HEK293T (cell line): ENCODE measurements at regions not wholly inside any gene's neighbourhood (a gene's known extent, or its start where the extent isn't known, plus 50 kb on each side); places are given as distances from the start of the nearest gene placed in this dataset.

Experiments used
- CTCF ChIA-PET: fragments of 350-600 bp; formaldehyde crosslinking; extraction: SDS; loops from one replicate; lab custom pipeline; 2021; ENCODE audit warnings: antibody characterized with exemption, inconsistent platforms; lab: Yijun Ruan, JAX
- POLR2A ChIA-PET: fragments of 350-600 bp; formaldehyde crosslinking; extraction: SDS; loops from one replicate; lab custom pipeline; 2020; ENCODE audit warnings: antibody characterized with exemption, inconsistent platforms; lab: Yijun Ruan, JAX
- DNase-seq: peaks from one replicate; pipeline ENCODE4 v3.0.0; 2012; ENCODE audit warnings: mixed read lengths; ENCODE audit errors: extremely low spot score
- ARNT ChIP-seq: fragments of 450-650 bp; IDR thresholded peaks from 2 replicates; pipeline ENCODE4 v1.6.1; 2017; ENCODE audit warnings: mild to moderate bottlenecking
- BHLHE40 ChIP-seq: fragments of 450-650 bp; IDR thresholded peaks from 2 replicates; pipeline ENCODE4 v1.6.1; 2016; ENCODE audit warnings: mild to moderate bottlenecking, moderate library complexity, borderline replicate concordance
- CTBP1 ChIP-seq: fragments of 450-650 bp; IDR thresholded peaks from 2 replicates; pipeline ENCODE4 v1.6.1; 2016; ENCODE audit warnings: borderline replicate concordance
- ELF4 ChIP-seq: fragments of 450-650 bp; IDR thresholded peaks from 2 replicates; pipeline ENCODE4 v1.6.1; 2017; ENCODE audit warnings: antibody characterized with exemption
- FOXA1 ChIP-seq: fragments of 450-650 bp; IDR thresholded peaks from 2 replicates; pipeline ENCODE4 v1.6.1; 2016; ENCODE audit warnings: mild to moderate bottlenecking
- FOXK2 ChIP-seq: fragments of 450-650 bp; IDR thresholded peaks from 2 replicates; pipeline ENCODE4 v1.6.1; 2016; ENCODE audit warnings: mild to moderate bottlenecking
- FOXM1 ChIP-seq: fragments of 450-650 bp; IDR thresholded peaks from 2 replicates; pipeline ENCODE4 v1.6.1; 2017; ENCODE audit warnings: mild to moderate bottlenecking, borderline replicate concordance
- HDGF ChIP-seq: fragments of 450-650 bp; IDR thresholded peaks from 2 replicates; pipeline ENCODE4 v1.6.1; 2017; ENCODE audit warnings: antibody characterized with exemption, borderline replicate concordance
- L3MBTL2 ChIP-seq: fragments of 450-650 bp; conservative IDR thresholded peaks from 2 replicates; pipeline ENCODE4 v1.6.1; 2016; ENCODE audit warnings: mild to moderate bottlenecking
- LEF1 ChIP-seq: fragments of 450-650 bp; IDR thresholded peaks from 2 replicates; pipeline ENCODE4 v1.6.1; 2017; ENCODE audit warnings: mild to moderate bottlenecking, borderline replicate concordance
- NFRKB ChIP-seq: fragments of 450-650 bp; IDR thresholded peaks from 2 replicates; pipeline ENCODE4 v1.6.1; 2016; ENCODE audit warnings: mild to moderate bottlenecking, moderate library complexity
- SP1 ChIP-seq: fragments of 450-650 bp; IDR thresholded peaks from 2 replicates; pipeline ENCODE4 v1.6.1; 2017
- SUZ12 ChIP-seq: fragments of 450-650 bp; IDR thresholded peaks from 2 replicates; pipeline ENCODE4 v1.6.1; 2016; ENCODE audit warnings: mild to moderate bottlenecking
- TARDBP ChIP-seq: fragments of 450-650 bp; IDR thresholded peaks from 2 replicates; pipeline ENCODE4 v1.6.1; 2016
- ZNF384 ChIP-seq: fragments of 450-650 bp; IDR thresholded peaks from 2 replicates; pipeline ENCODE4 v1.6.1; 2016
- TF ChIP-seq, protein P1 (sequence below): fragments of 450-650 bp; IDR thresholded peaks from 2 replicates; pipeline ENCODE4 v1.6.1; 2016

DNA sequence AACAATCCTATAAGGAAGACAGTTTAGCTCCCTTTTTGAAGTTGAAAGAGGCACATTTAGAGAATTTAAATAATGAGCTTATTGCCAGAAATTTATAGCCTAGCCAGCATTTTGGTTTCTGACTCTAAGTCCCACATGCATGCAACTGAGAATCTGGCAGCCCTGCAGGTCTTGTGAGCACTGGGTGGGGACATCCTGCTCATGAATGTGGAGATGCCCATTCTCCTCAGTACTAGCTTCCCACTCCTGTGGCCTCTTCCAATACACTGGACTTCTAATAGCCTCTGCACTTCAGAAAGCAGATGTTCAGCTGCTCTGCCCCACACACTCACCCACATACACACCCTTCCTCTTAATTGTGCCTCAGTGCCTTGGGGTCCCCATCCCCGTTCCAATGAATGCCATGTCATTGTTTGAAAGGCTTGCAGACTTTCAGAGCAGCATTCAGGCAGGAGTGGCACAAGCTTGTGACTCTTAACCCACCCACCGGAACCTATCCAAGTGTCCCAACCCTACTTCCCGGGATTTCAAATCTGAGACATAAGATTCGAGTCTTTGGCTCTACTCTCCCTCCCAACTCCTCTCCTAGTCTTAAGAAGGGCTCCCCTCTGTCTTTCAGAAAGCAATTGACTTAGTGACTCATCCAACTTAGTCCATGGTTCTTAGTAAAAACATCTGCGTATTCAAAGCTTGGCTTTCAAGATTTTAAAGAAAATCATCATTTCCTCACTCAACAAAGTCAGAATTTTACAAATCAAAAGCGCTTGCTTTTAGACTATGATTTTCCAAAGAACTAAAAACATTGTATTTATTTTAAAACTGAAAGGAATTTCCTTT, 80.0 kb upstream of the FREM2 start:
- no peak for DNase-seq
- TF ChIP-seq FOXM1: no peak
- no peak for TF ChIP-seq HDGF
- TF ChIP-seq ARNT: no peak
- no peak for TF ChIP-seq CTBP1
- no peak for TF ChIP-seq ZNF384
- TF ChIP-seq SP1: no peak
- TF ChIP-seq ELF4: no peak
- no peak for TF ChIP-seq FOXA1
- TF ChIP-seq, protein P1, sequence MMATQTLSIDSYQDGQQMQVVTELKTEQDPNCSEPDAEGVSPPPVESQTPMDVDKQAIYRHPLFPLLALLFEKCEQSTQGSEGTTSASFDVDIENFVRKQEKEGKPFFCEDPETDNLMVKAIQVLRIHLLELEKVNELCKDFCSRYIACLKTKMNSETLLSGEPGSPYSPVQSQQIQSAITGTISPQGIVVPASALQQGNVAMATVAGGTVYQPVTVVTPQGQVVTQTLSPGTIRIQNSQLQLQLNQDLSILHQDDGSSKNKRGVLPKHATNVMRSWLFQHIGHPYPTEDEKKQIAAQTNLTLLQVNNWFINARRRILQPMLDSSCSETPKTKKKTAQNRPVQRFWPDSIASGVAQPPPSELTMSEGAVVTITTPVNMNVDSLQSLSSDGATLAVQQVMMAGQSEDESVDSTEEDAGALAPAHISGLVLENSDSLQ: no peak
- no peak for TF ChIP-seq SUZ12
- no peak for TF ChIP-seq NFRKB
- no peak for TF ChIP-seq TARDBP
- no peak for TF ChIP-seq LEF1
- no peak for TF ChIP-seq FOXK2
- TF ChIP-seq BHLHE40: no peak
- no peak for TF ChIP-seq L3MBTL2
- ChIA-PET CTCF (interaction anchor here (0.6 kb wide), 1 partner anchor 25 kb away, joined by 3 read pairs; no protein-coding TSS in a partner anchor), POLR2A (no interaction called here)

DNA sequence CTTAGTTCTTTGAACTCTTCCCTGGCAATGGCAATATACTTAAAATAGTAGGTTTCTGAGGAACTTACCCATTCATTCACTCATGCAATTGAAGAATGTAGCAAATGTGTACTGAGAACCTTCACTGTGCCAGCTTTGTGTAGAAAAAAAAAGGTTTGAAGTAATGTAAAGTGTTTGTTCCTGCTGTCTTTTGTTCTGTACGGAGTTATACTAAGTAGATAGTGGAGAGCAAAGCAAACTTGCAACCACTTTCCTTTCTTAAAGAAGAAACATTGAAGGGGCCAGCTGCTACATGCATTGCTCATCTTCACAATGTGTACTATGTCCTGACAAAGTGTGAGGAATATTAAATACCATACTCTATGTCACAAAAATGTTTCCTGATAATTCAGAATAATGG, 68.9 kb upstream of the FREM2 start:
- no peak for DNase-seq
- ChIA-PET CTCF (no interaction called here), POLR2A (no interaction called here)
- TF ChIP-seq LEF1: no peak

GRCh38 chr13:38618336-38618735, 68.5 kb upstream of the FREM2 start:
- CTCF ChIA-PET: no interaction called here
- POLR2A ChIA-PET: no interaction called here
- TF ChIP-seq, protein P1: no peak
- TF ChIP-seq LEF1: no peak
- no peak for TF ChIP-seq ARNT
- no peak for TF ChIP-seq FOXM1
- TF ChIP-seq FOXA1: no peak
- no peak for TF ChIP-seq SUZ12
- no peak for TF ChIP-seq ZNF384
- no peak for TF ChIP-seq FOXK2
- TF ChIP-seq CTBP1: no peak
- TF ChIP-seq SP1: no peak
- no peak for TF ChIP-seq TARDBP
- TF ChIP-seq L3MBTL2: no peak
- TF ChIP-seq HDGF: no peak
- no peak for TF ChIP-seq ELF4
- TF ChIP-seq NFRKB: no peak
- no peak for TF ChIP-seq BHLHE40
- DNase-seq: no peak

GRCh38 chr13:38618881-38619280, 68.0 kb upstream of the FREM2 start:
- TF ChIP-seq TARDBP: no peak
- TF ChIP-seq CTBP1: no peak
- TF ChIP-seq L3MBTL2: no peak
- TF ChIP-seq ZNF384: no peak
- POLR2A ChIA-PET: no interaction called here
- no peak for DNase-seq
- CTCF ChIA-PET: no interaction called here

GRCh38 chr13:38620876-38621275, 66.0 kb upstream of the FREM2 start:
- POLR2A ChIA-PET: no interaction called here
- DNase-seq: no peak
- TF ChIP-seq ZNF384 (no peak), FOXA1 (no peak), NFRKB (no peak), ELF4 (no peak), FOXM1 (no peak), TARDBP (no peak), ARNT (no peak), L3MBTL2 (no peak), SP1 (no peak), SUZ12 (no peak), HDGF (no peak), BHLHE40 (no peak), CTBP1 (no peak), LEF1 (no peak), FOXK2 (no peak)
- TF ChIP-seq, protein P1: no peak
- CTCF ChIA-PET: no interaction called here

GRCh38 chr13:38624822-38625221, 62.1 kb upstream of the FREM2 start:
- CTCF ChIA-PET: interaction anchor here (0.6 kb wide), 1 partner anchor 1757 kb away, joined by 4 read pairs; no protein-coding TSS in a partner anchor
- no peak for DNase-seq
- TF ChIP-seq SUZ12: no peak
- no peak for TF ChIP-seq ZNF384
- TF ChIP-seq NFRKB: no peak
- POLR2A ChIA-PET: no interaction called here
